ENCODE measurements at regions not wholly inside any gene's neighbourhood (a gene's known extent, or its start where the extent isn't known, plus 50 kb on each side); places are given as distances from the start of the nearest gene placed in this dataset.

DNA sequence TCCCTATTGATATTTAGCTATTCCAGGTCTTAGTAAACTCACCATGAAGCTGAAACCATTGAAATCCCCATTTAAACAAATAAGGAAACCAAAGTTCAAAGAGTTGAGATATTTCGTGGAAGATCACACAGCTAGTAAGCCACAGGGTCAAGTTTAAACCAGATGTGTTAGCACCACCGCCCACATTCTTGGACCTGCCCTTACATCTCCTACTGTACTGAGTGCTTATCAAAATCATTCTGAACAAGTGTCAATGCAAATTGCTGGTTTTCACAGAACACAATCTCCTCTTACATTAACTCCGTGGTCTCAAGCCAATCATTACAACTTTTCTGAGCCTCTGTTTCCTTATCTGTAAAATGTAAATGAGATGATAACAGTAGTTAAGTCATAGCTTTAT lies 676.2 kb downstream of the CDH11 start:
- intact Hi-C loops (cut with micrococcal nuclease) = no loop called here
- no peaks in the 10 kb centered on the region for H3K4me1 ChIP-seq (ENCODE audit: insufficient read depth, low read length)
- Mint-ChIP-seq H3K4me3 (no peak overlapping the region), H3K27me3 (no peaks in the 10 kb centered on the region), H3K9me3 (peaks cover 0 to 41% (median 12%) of the 10 kb centered on the region in 8 donors), H3K27ac (no peak overlapping the region), H3K4me1 (no peaks in the 10 kb centered on the region), H3K36me3 (no peaks in the 10 kb centered on the region)
- H3K27ac ChIP-seq (ENCODE audit: low read depth, low read length) = no peak overlapping the region
- DNase-seq = no peak
- H3K27me3 ChIP-seq (ENCODE audit: insufficient read depth, low read length) = no peaks in the 10 kb centered on the region
- no peaks in the 10 kb centered on the region for H3K9me3 ChIP-seq (ENCODE audit: control insufficient read depth in 1 of 2, low read length in 2 of 2)
- ChIA-PET POLR2A (ENCODE audit: partially characterized antibody) (no interaction called here), CTCF (ENCODE audit: partially characterized antibody) (no interaction called here)
- H3K4me3 ChIP-seq (ENCODE audit: low read length in 2 of 2) = no peak overlapping the region
- no peaks in the 10 kb centered on the region for H3K36me3 ChIP-seq (ENCODE audit: insufficient read depth, low read length)

DNA sequence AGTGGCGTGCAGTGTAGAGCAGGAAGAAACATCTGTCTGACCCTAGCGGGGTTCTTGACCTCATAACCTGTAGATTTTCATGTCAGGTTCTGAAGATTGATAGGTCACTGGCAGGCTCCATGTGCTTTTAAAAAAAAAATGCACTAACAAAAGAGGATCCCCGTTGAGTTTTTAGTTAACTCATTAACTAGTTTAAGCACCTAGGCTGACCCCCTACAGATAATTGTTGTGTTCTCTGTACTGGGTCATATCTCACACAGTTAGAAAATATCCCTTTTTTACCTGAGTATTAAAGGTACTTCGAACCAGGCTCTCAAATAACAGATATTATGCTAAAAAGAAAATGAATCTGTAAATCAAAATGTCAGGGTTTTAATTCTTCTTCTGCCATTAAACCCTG lies 676.6 kb downstream of the CDH11 start:
- Mint-ChIP-seq H3K4me1 (no peaks in the 10 kb centered on the region), H3K27me3 (no peaks in the 10 kb centered on the region), H3K36me3 (no peaks in the 10 kb centered on the region), H3K27ac (no peak overlapping the region), H3K4me3 (no peak overlapping the region), H3K9me3 (peaks cover 0 to 41% (median 12%) of the 10 kb centered on the region in 8 donors)
- Histone ChIP-seq H3K4me1 (ENCODE audit: insufficient read depth, low read length) (no peaks in the 10 kb centered on the region), H3K27ac (ENCODE audit: low read depth, low read length) (no peak overlapping the region), H3K9me3 (ENCODE audit: control insufficient read depth in 1 of 2, low read length in 2 of 2) (no peaks in the 10 kb centered on the region), H3K27me3 (ENCODE audit: insufficient read depth, low read length) (no peaks in the 10 kb centered on the region), H3K4me3 (ENCODE audit: low read length in 2 of 2) (no peak overlapping the region), H3K36me3 (ENCODE audit: insufficient read depth, low read length) (no peaks in the 10 kb centered on the region)
- CTCF ChIA-PET (ENCODE audit: partially characterized antibody) = no interaction called here
- POLR2A ChIA-PET (ENCODE audit: partially characterized antibody) = no interaction called here
- DNase-seq = no peak
- intact Hi-C loops (cut with micrococcal nuclease) = no loop called here

- Histone ChIP-seq H3K4me1 (ENCODE audit: insufficient read depth, low read length) (no peaks in the 10 kb centered on the region), H3K9me3 (ENCODE audit: control insufficient read depth in 1 of 2, low read length in 2 of 2) (no peaks in the 10 kb centered on the region), H3K36me3 (ENCODE audit: insufficient read depth, low read length) (no peaks in the 10 kb centered on the region), H3K4me3 (ENCODE audit: low read length in 2 of 2) (no peak overlapping the region), H3K27me3 (ENCODE audit: insufficient read depth, low read length) (no peaks in the 10 kb centered on the region), H3K27ac (ENCODE audit: low read depth, low read length) (no peak overlapping the region)
- no peak overlapping the region for H3K4me3 Mint-ChIP-seq
- no peak for DNase-seq
- no peaks in the 10 kb centered on the region for H3K36me3 Mint-ChIP-seq
- peaks cover 0 to 38% (median 11%) of the 10 kb centered on the region in 8 donors for H3K9me3 Mint-ChIP-seq
- ChIA-PET POLR2A (ENCODE audit: partially characterized antibody) (no interaction called here), CTCF (ENCODE audit: partially characterized antibody) (no interaction called here)
- no peak overlapping the region for H3K27ac Mint-ChIP-seq
- H3K4me1 Mint-ChIP-seq = no peaks in the 10 kb centered on the region
- no peaks in the 10 kb centered on the region for H3K27me3 Mint-ChIP-seq
- intact Hi-C loops (cut with micrococcal nuclease) = no loop called here
These were observed 681.4 kb downstream of the CDH11 start for GRCh38 chr16:64440421-64440831.

DNA sequence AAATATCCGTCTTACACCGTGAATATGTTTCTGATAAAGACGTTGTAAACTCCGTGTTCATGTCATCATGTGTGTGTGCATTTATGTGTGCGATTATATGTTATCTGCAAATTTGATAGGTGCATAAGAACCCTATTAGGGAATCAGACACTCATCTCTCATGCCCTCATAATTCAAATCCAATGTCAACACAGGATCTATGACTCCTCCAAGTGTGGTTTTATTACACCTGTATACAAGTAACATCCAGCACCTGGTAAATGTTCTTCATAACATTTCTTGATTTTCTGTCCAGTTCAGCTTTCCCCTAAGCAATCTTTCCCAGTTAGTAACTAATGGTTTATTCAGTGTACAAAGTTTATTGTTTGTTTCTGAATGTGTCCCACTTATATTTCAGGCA lies 681.9 kb downstream of the CDH11 start:
- CTCF ChIA-PET (ENCODE audit: partially characterized antibody) = no interaction called here
- no peaks in the 10 kb centered on the region for H3K4me1 Mint-ChIP-seq
- no peaks in the 10 kb centered on the region for H3K9me3 ChIP-seq (ENCODE audit: control insufficient read depth in 1 of 2, low read length in 2 of 2)

DNA sequence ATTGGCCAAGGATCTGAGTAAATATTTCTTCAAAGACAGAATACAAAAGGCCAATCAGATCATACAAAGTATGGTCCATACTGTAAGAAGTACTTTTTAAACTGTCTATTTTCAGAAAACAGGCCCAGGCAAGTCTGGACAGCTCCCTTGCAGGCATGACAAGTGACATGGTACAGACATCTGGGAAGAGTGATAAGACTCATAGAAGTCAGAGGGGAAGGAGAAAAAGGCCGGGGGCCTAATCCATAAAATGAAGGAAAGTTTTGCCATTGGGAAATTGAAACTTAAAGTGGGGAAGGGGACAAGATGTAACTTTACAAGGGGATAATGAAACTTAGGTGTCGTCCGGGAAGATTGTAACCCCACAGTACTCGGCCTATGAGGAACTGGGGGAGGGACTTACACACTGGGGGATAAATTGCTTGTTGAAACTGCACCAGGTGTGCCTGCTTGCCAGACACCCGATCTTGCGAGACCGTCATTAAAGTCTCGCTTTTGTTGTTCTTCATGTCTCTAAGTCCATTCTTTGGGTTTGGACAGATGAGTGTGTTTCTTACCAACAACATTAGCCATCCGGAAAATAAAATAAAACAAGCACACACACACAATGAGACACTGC lies 684.0 kb downstream of the CDH11 start:
- no peak overlapping the region for H3K4me3 ChIP-seq (ENCODE audit: low read length in 2 of 2)
- no peak for DNase-seq

More for the DNA sequence above, 681.9 kb downstream of the CDH11 start:
- H3K27me3 Mint-ChIP-seq = no peaks in the 10 kb centered on the region
- DNase-seq = no peak
- intact Hi-C loops (cut with micrococcal nuclease) = no loop called here
- Histone ChIP-seq H3K4me3 (ENCODE audit: low read length in 2 of 2) (no peak overlapping the region), H3K4me1 (ENCODE audit: insufficient read depth, low read length) (no peaks in the 10 kb centered on the region), H3K27ac (ENCODE audit: low read depth, low read length) (no peak overlapping the region), H3K36me3 (ENCODE audit: insufficient read depth, low read length) (no peaks in the 10 kb centered on the region), H3K27me3 (ENCODE audit: insufficient read depth, low read length) (no peaks in the 10 kb centered on the region)
- H3K27ac Mint-ChIP-seq = no peak overlapping the region
- no peaks in the 10 kb centered on the region for H3K36me3 Mint-ChIP-seq
- peaks cover 0 to 37% (median 11%) of the 10 kb centered on the region in 8 donors for H3K9me3 Mint-ChIP-seq
- POLR2A ChIA-PET (ENCODE audit: partially characterized antibody) = no interaction called here
- H3K4me3 Mint-ChIP-seq = no peak overlapping the region

DNA sequence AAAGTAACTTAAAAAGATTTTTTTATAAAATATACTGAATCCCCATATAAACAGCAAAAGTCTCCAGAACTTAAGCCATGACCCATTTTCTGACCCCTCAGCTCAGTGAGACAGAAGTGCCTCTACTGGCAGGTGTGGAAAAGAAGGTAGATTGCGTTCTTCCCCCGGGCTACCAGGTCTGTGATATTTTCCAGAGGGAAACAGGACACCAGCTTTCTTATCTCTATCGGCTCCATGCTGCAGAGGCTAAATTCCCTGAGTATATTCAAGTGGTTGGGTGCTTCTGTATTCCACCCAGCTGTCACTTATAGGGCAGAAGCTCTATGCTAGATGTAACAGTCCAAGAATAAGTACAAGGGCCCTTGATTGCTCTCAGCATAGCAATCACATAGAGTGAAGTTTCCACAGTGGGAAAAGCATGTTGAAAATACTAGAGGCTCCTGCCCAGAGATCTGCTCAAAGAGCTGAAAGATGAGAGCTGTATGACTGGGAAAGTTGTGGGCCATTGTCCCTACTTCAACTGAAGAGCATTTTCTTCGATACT lies 687.3 kb downstream of the CDH11 start:
- H3K27me3 Mint-ChIP-seq = no peaks in the 10 kb centered on the region

More for the DNA sequence above, 684.0 kb downstream of the CDH11 start:
- ChIA-PET POLR2A (ENCODE audit: partially characterized antibody) (no interaction called here), CTCF (ENCODE audit: partially characterized antibody) (no interaction called here)
- H3K36me3 ChIP-seq (ENCODE audit: insufficient read depth, low read length) = no peaks in the 10 kb centered on the region
- H3K27ac ChIP-seq (ENCODE audit: low read depth, low read length) = no peak overlapping the region
- no peak overlapping the region for H3K4me3 Mint-ChIP-seq
- no peaks in the 10 kb centered on the region for H3K27me3 Mint-ChIP-seq
- no peak overlapping the region for H3K27ac Mint-ChIP-seq
- peaks cover 0 to 39% (median 18%) of the 10 kb centered on the region in 8 donors for H3K9me3 Mint-ChIP-seq
- H3K36me3 Mint-ChIP-seq = no peaks in the 10 kb centered on the region
- H3K4me1 ChIP-seq (ENCODE audit: insufficient read depth, low read length) = no peaks in the 10 kb centered on the region
- intact Hi-C loops (cut with micrococcal nuclease) = no loop called here
- H3K27me3 ChIP-seq (ENCODE audit: insufficient read depth, low read length) = no peaks in the 10 kb centered on the region
- H3K9me3 ChIP-seq (ENCODE audit: control insufficient read depth in 1 of 2, low read length in 2 of 2) = no peaks in the 10 kb centered on the region
- H3K4me1 Mint-ChIP-seq = no peaks in the 10 kb centered on the region

DNA sequence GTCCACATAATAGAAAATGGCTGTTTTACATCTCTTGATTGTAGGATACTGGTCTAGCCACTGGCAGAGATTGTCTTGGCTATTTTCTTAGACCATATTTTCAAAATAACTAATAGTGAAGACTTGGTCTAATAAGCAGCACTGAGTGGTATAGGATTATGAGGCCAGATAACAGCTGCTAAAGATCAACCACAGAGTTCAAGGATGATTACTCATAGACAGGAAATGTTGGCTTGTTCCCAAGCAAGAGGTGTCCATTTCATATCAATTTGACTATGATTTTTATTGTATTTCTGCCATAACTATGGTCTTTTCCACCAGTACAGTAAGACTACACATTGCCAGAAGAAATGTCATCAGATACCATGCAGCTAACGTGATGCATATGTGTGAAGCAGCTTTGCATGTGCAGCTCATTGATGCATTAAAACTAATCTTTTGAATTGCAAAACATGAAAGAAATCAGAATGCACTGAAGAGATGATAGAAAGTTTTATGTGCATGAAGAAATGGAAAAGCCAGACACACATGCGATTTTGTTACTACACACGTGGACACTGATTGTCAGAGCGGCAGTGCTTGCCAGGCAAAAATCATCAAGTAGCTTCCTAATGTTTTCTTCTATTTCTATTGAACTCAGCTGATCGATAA lies 693.3 kb downstream of the CDH11 start:
- Histone ChIP-seq H3K4me3 (ENCODE audit: low read length in 2 of 2) (no peak overlapping the region), H3K27me3 (ENCODE audit: insufficient read depth, low read length) (no peaks in the 10 kb centered on the region)
- CTCF ChIA-PET (ENCODE audit: partially characterized antibody) = no interaction called here

More for the DNA sequence above, 687.3 kb downstream of the CDH11 start:
- H3K36me3 ChIP-seq (ENCODE audit: insufficient read depth, low read length) = no peaks in the 10 kb centered on the region
- H3K4me3 ChIP-seq (ENCODE audit: low read length in 2 of 2) = no peak overlapping the region
- intact Hi-C loops (cut with micrococcal nuclease) = no loop called here
- CTCF ChIA-PET (ENCODE audit: partially characterized antibody) = no interaction called here
- Mint-ChIP-seq H3K36me3 (no peaks in the 10 kb centered on the region), H3K27ac (no peak overlapping the region), H3K4me1 (no peaks in the 10 kb centered on the region), H3K4me3 (no peak overlapping the region), H3K9me3 (peaks cover 2 to 36% (median 24%) of the 10 kb centered on the region in 8 donors)
- no peaks in the 10 kb centered on the region for H3K4me1 ChIP-seq (ENCODE audit: insufficient read depth, low read length)
- no peaks in the 10 kb centered on the region for H3K9me3 ChIP-seq (ENCODE audit: control insufficient read depth in 1 of 2, low read length in 2 of 2)
- POLR2A ChIA-PET (ENCODE audit: partially characterized antibody) = no interaction called here
- DNase-seq = no peak
- no peaks in the 10 kb centered on the region for H3K27me3 ChIP-seq (ENCODE audit: insufficient read depth, low read length)
- H3K27ac ChIP-seq (ENCODE audit: low read depth, low read length) = no peak overlapping the region

More for the DNA sequence above, 693.3 kb downstream of the CDH11 start:
- DNase-seq = no peak
- no peaks in the 10 kb centered on the region for H3K9me3 ChIP-seq (ENCODE audit: control insufficient read depth in 1 of 2, low read length in 2 of 2)
- H3K27ac ChIP-seq (ENCODE audit: low read depth, low read length) = no peak overlapping the region
- Mint-ChIP-seq H3K27me3 (no peaks in the 10 kb centered on the region), H3K4me3 (no peak overlapping the region), H3K27ac (no peak overlapping the region), H3K36me3 (peaks cover 0 to 4% of the 10 kb centered on the region in 2 donors), H3K9me3 (peaks cover 4 to 40% (median 23%) of the 10 kb centered on the region in 8 donors), H3K4me1 (peaks cover 0 to 5% (median under 1%) of the 10 kb centered on the region in 4 donors)
- POLR2A ChIA-PET (ENCODE audit: partially characterized antibody) = no interaction called here
- no peaks in the 10 kb centered on the region for H3K36me3 ChIP-seq (ENCODE audit: insufficient read depth, low read length)
- H3K4me1 ChIP-seq (ENCODE audit: insufficient read depth, low read length) = no peaks in the 10 kb centered on the region
- intact Hi-C loops (cut with micrococcal nuclease) = no loop called here
